Fibroblast of lung (primary cell): ENCODE measurements at regions not wholly inside any gene's neighbourhood (a gene's known extent, or its start where the extent isn't known, plus 50 kb on each side); places are given as distances from the start of the nearest gene placed in this dataset.

Experiments used
- EZH2 ChIP-seq: IDR thresholded peaks from 2 replicates; pipeline ENCODE4 v1.5.1; 2012; ENCODE audit warnings: low read length, control low read depth, mild to moderate bottlenecking; ENCODE audit errors: missing control alignments
- TF ChIP-seq, protein P1 (sequence below), 2 donors: IDR thresholded peaks in 1 of 2; conservative IDR thresholded peaks in 1 of 2; 1 replicate in 1 of 2; 2 replicates in 1 of 2; pipeline ENCODE4 v1.5.1; 2011 to 2012; ENCODE audit warnings: low read length in 2 of 2, control low read depth in 1 of 2, inconsistent platforms in 1 of 2, low read depth in 1 of 2, mild to moderate bottlenecking in 1 of 2

GRCh38 chr6:113772961-113773360, 84.2 kb upstream of the MARCKS start:
- TF ChIP-seq, protein P1, sequence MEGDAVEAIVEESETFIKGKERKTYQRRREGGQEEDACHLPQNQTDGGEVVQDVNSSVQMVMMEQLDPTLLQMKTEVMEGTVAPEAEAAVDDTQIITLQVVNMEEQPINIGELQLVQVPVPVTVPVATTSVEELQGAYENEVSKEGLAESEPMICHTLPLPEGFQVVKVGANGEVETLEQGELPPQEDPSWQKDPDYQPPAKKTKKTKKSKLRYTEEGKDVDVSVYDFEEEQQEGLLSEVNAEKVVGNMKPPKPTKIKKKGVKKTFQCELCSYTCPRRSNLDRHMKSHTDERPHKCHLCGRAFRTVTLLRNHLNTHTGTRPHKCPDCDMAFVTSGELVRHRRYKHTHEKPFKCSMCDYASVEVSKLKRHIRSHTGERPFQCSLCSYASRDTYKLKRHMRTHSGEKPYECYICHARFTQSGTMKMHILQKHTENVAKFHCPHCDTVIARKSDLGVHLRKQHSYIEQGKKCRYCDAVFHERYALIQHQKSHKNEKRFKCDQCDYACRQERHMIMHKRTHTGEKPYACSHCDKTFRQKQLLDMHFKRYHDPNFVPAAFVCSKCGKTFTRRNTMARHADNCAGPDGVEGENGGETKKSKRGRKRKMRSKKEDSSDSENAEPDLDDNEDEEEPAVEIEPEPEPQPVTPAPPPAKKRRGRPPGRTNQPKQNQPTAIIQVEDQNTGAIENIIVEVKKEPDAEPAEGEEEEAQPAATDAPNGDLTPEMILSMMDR (conservative IDR thresholded peaks at IDR 0.05 in 1 of 2, IDR thresholded peaks at IDR 0.05 in 1 of 2; ENCODE audit: low read depth in 1 of 2, low read length in 2 of 2), result no peak
- TF ChIP-seq EZH2, result no peak
